ENCODE measurements at regions not wholly inside any gene's neighbourhood (a gene's known extent, or its start where the extent isn't known, plus 50 kb on each side); places are given as distances from the start of the nearest gene placed in this dataset.

- TF ChIP-seq CTCF (conservative IDR thresholded peaks at IDR 0.05; ENCODE audit: low read depth, low read length), result no peak
- TF ChIP-seq EZH2phosphoT487 (IDR thresholded peaks at IDR 0.05; ENCODE audit: borderline replicate concordance, low read length), result no peak
- TF ChIP-seq EZH2 (IDR thresholded peaks at IDR 0.05; ENCODE audit: low read length, unreplicated experiment), result no peak
Measured at GRCh38 chr9:106110483-106110882, 416.1 kb downstream of the TMEM38B start.
